Effector memory CD8-positive, alpha-beta T cell (primary cell): ENCODE measurements at regions not wholly inside any gene's neighbourhood (a gene's known extent, or its start where the extent isn't known, plus 50 kb on each side); places are given as distances from the start of the nearest gene placed in this dataset.

Experiments used
- ATAC-seq: fragments of 150-1000 bp; cut with Tn5 transposase; replicated peaks from 2 replicates; pipeline ENCODE4 v1.10.0; 2021; ENCODE audit warnings: mild to moderate bottlenecking, moderate library complexity
- DNase-seq, 3 experiments: peaks; one replicate each; pipeline ENCODE4 v3.0.0; 2021
- H3K27ac Mint-ChIP-seq, 2 donors: one replicate each; pipeline ENCODE4 v1.8.0; 2022; ENCODE audit warnings: mild to moderate bottlenecking in 2 of 2, mixed read lengths in 2 of 2, moderate library complexity in 2 of 2
- H3K27me3 Mint-ChIP-seq, 2 donors: one replicate each; pipeline ENCODE4 v1.8.0; 2022; ENCODE audit warnings: mixed read lengths in 2 of 2
- H3K36me3 Mint-ChIP-seq: one replicate; pipeline ENCODE4 v1.8.0; 2022; ENCODE audit warnings: mild to moderate bottlenecking, moderate library complexity, mixed read lengths; ENCODE audit not compliant: insufficient read depth
- H3K4me1 Mint-ChIP-seq, 2 donors: one replicate each; pipeline ENCODE4 v1.8.0; 2022; ENCODE audit warnings: low read depth in 2 of 2, mixed read lengths in 2 of 2
- H3K4me3 Mint-ChIP-seq, 2 donors: one replicate each; pipeline ENCODE4 v1.8.0; 2022; ENCODE audit warnings: mild to moderate bottlenecking in 2 of 2, mixed read lengths in 2 of 2, moderate library complexity in 2 of 2
- H3K9me3 Mint-ChIP-seq, 2 donors: one replicate each; pipeline ENCODE4 v1.8.0; 2022; ENCODE audit warnings: mixed read lengths in 2 of 2

- ATAC-seq (no peak), DNase-seq (no peak)
- H3K4me3 Mint-ChIP-seq = no peak overlapping the region
- no peaks in the 10 kb centered on the region for H3K4me1 Mint-ChIP-seq
- no peaks in the 10 kb centered on the region for H3K27me3 Mint-ChIP-seq
- no peak overlapping the region for H3K27ac Mint-ChIP-seq
- no peaks in the 10 kb centered on the region for H3K36me3 Mint-ChIP-seq
- H3K9me3 Mint-ChIP-seq = peaks cover 2 to 8% of the 10 kb centered on the region in 2 donors
Measured at GRCh38 chr7:46850563-46851330, 731.2 kb downstream of the TNS3 start.

- Mint-ChIP-seq H3K9me3 (peaks cover 5 to 8% of the 10 kb centered on the region in 2 donors), H3K4me1 (no peaks in the 10 kb centered on the region), H3K36me3 (no peaks in the 10 kb centered on the region), H3K27me3 (no peaks in the 10 kb centered on the region), H3K27ac (no peak overlapping the region), H3K4me3 (no peak overlapping the region)
- ATAC-seq (no peak), DNase-seq (no peak)
Measured at GRCh38 chr7:46848944-46849343, 733.0 kb downstream of the TNS3 start.

GRCh38 chr7:46848311-46848710 lies 733.6 kb downstream of the TNS3 start:
- Mint-ChIP-seq H3K9me3 (peaks cover 5 to 8% of the 10 kb centered on the region in 2 donors), H3K4me1 (no peaks in the 10 kb centered on the region), H3K27ac (no peak overlapping the region), H3K4me3 (no peak overlapping the region), H3K36me3 (no peaks in the 10 kb centered on the region), H3K27me3 (no peaks in the 10 kb centered on the region)
- DNase-seq (no peak), ATAC-seq (no peak)

- Mint-ChIP-seq H3K4me3 (no peak overlapping the region), H3K4me1 (no peaks in the 10 kb centered on the region), H3K36me3 (no peaks in the 10 kb centered on the region), H3K9me3 (peaks cover 5 to 8% of the 10 kb centered on the region in 2 donors), H3K27me3 (no peaks in the 10 kb centered on the region), H3K27ac (no peak overlapping the region)
- ATAC-seq = no peak
- no peak for DNase-seq
Measured at GRCh38 chr7:46847126-46847525, 734.8 kb downstream of the TNS3 start.

GRCh38 chr7:46844486-46844885 lies 737.4 kb downstream of the TNS3 start:
- Mint-ChIP-seq H3K27me3 (no peaks in the 10 kb centered on the region), H3K4me1 (no peaks in the 10 kb centered on the region), H3K36me3 (no peaks in the 10 kb centered on the region), H3K4me3 (no peak overlapping the region), H3K27ac (no peak overlapping the region), H3K9me3 (peaks cover 8 to 10% of the 10 kb centered on the region in 2 donors)
- no peak for DNase-seq
- ATAC-seq = no peak

- no peak overlapping the region for H3K27ac Mint-ChIP-seq
- no peaks in the 10 kb centered on the region for H3K4me1 Mint-ChIP-seq
- no peaks in the 10 kb centered on the region for H3K36me3 Mint-ChIP-seq
- peaks cover 4 to 8% of the 10 kb centered on the region in 2 donors for H3K9me3 Mint-ChIP-seq
- ATAC-seq = no peak
- H3K4me3 Mint-ChIP-seq = no peak overlapping the region
- DNase-seq = no peak
- no peaks in the 10 kb centered on the region for H3K27me3 Mint-ChIP-seq
Measured at GRCh38 chr7:46841248-46841647, 740.7 kb downstream of the TNS3 start.

GRCh38 chr7:46839651-46840050 lies 742.3 kb downstream of the TNS3 start:
- peaks cover 0 to 6% of the 10 kb centered on the region in 2 donors for H3K9me3 Mint-ChIP-seq
- H3K36me3 Mint-ChIP-seq = no peaks in the 10 kb centered on the region
- DNase-seq (no peak), ATAC-seq (no peak)
- no peak overlapping the region for H3K27ac Mint-ChIP-seq
- no peaks in the 10 kb centered on the region for H3K4me1 Mint-ChIP-seq
- H3K4me3 Mint-ChIP-seq = no peak overlapping the region
- no peaks in the 10 kb centered on the region for H3K27me3 Mint-ChIP-seq

GRCh38 chr7:46838463-46838862 lies 743.4 kb downstream of the TNS3 start:
- Mint-ChIP-seq H3K9me3 (peaks cover 0 to 9% of the 10 kb centered on the region in 2 donors), H3K4me1 (no peaks in the 10 kb centered on the region), H3K36me3 (no peaks in the 10 kb centered on the region), H3K4me3 (no peak overlapping the region), H3K27ac (no peak overlapping the region), H3K27me3 (no peaks in the 10 kb centered on the region)
- ATAC-seq (no peak), DNase-seq (no peak)

- Mint-ChIP-seq H3K27ac (no peak overlapping the region), H3K4me3 (no peak overlapping the region), H3K9me3 (peaks cover 6 to 8% of the 10 kb centered on the region in 2 donors), H3K27me3 (no peaks in the 10 kb centered on the region), H3K36me3 (no peaks in the 10 kb centered on the region), H3K4me1 (no peaks in the 10 kb centered on the region)
- DNase-seq (no peak), ATAC-seq (no peak)
Measured at GRCh38 chr7:46835556-46835955, 746.4 kb downstream of the TNS3 start.

GRCh38 chr7:46834921-46835320 lies 747.0 kb downstream of the TNS3 start:
- Mint-ChIP-seq H3K4me3 (no peak overlapping the region), H3K36me3 (no peaks in the 10 kb centered on the region), H3K9me3 (peaks cover 11% of the 10 kb centered on the region in 2 donors), H3K27ac (no peak overlapping the region), H3K27me3 (no peaks in the 10 kb centered on the region), H3K4me1 (no peaks in the 10 kb centered on the region)
- ATAC-seq = no peak
- DNase-seq = no peak

GRCh38 chr7:46833197-46833596 lies 748.7 kb downstream of the TNS3 start:
- ATAC-seq (no peak), DNase-seq (no peak)
- Mint-ChIP-seq H3K4me3 (no peak overlapping the region), H3K36me3 (no peaks in the 10 kb centered on the region), H3K9me3 (peaks cover 10 to 16% of the 10 kb centered on the region in 2 donors), H3K27me3 (no peaks in the 10 kb centered on the region), H3K4me1 (no peaks in the 10 kb centered on the region), H3K27ac (no peak overlapping the region)

GRCh38 chr7:46832136-46832535 lies 749.8 kb downstream of the TNS3 start:
- Mint-ChIP-seq H3K27me3 (no peaks in the 10 kb centered on the region), H3K4me1 (no peaks in the 10 kb centered on the region), H3K27ac (no peak overlapping the region), H3K4me3 (no peak overlapping the region), H3K36me3 (no peaks in the 10 kb centered on the region), H3K9me3 (peaks cover 13 to 24% of the 10 kb centered on the region in 2 donors)
- ATAC-seq (no peak), DNase-seq (no peak)

GRCh38 chr7:46819819-46820218 lies 762.1 kb downstream of the TNS3 start:
- ATAC-seq = no peak
- Mint-ChIP-seq H3K4me1 (no peaks in the 10 kb centered on the region), H3K27ac (no peak overlapping the region), H3K4me3 (no peak overlapping the region), H3K36me3 (no peaks in the 10 kb centered on the region), H3K9me3 (peaks cover 4 to 8% of the 10 kb centered on the region in 2 donors), H3K27me3 (no peaks in the 10 kb centered on the region)
- no peak for DNase-seq

- Mint-ChIP-seq H3K27ac (no peak overlapping the region), H3K27me3 (no peaks in the 10 kb centered on the region), H3K4me1 (no peaks in the 10 kb centered on the region), H3K4me3 (no peak overlapping the region), H3K36me3 (no peaks in the 10 kb centered on the region), H3K9me3 (peaks cover 4 to 12% of the 10 kb centered on the region in 2 donors)
- ATAC-seq (no peak), DNase-seq (no peak)
Measured at GRCh38 chr7:46814516-46815250, 767.2 kb downstream of the TNS3 start.
